Esophagus muscularis mucosa (tissue), 2 donors: ENCODE measurements at regions not wholly inside any gene's neighbourhood (a gene's known extent, or its start where the extent isn't known, plus 50 kb on each side); places are given as distances from the start of the nearest gene placed in this dataset.

Experiments used
- POLR2A ChIP-seq: fragments of 450-650 bp; IDR thresholded peaks from one replicate; pipeline ENCODE4 v1.6.1; 2017; ENCODE audit warnings: antibody characterized with exemption, moderate library complexity, mild to moderate bottlenecking, low read depth
- POLR2AphosphoS5 ChIP-seq, 2 donors: sonication (generic); formaldehyde crosslinking; IDR thresholded peaks; one replicate each; pipeline ENCODE4 v1.6.1; 2017; ENCODE audit warnings: antibody characterized with exemption in 2 of 2

GRCh38 chr3:84096188-84096587 is 862.6 kb upstream of the CADM2 start:
- no peak for TF ChIP-seq POLR2AphosphoS5 (IDR thresholded peaks at IDR 0.05)
- no peak for TF ChIP-seq POLR2A
